HL-60 (cell line): ENCODE measurements at regions not wholly inside any gene's neighbourhood (a gene's known extent, or its start where the extent isn't known, plus 50 kb on each side); places are given as distances from the start of the nearest gene placed in this dataset.

Source experiments
- POLR2AphosphoS5 ChIP-seq: IDR thresholded peaks from 2 replicates; pipeline ENCODE4 v1.6.1; 2012; ENCODE audit warnings: low read depth
- TF ChIP-seq, protein P1 (sequence below): IDR thresholded peaks from one replicate; pipeline ENCODE4 v1.5.1; 2011; ENCODE audit warnings: low read length, control low read depth, inconsistent platforms; ENCODE audit not compliant: insufficient read depth

GRCh38 chr6:4302524-4302923 lies 167.1 kb upstream of the ECI2 start:
- TF ChIP-seq, protein P1, sequence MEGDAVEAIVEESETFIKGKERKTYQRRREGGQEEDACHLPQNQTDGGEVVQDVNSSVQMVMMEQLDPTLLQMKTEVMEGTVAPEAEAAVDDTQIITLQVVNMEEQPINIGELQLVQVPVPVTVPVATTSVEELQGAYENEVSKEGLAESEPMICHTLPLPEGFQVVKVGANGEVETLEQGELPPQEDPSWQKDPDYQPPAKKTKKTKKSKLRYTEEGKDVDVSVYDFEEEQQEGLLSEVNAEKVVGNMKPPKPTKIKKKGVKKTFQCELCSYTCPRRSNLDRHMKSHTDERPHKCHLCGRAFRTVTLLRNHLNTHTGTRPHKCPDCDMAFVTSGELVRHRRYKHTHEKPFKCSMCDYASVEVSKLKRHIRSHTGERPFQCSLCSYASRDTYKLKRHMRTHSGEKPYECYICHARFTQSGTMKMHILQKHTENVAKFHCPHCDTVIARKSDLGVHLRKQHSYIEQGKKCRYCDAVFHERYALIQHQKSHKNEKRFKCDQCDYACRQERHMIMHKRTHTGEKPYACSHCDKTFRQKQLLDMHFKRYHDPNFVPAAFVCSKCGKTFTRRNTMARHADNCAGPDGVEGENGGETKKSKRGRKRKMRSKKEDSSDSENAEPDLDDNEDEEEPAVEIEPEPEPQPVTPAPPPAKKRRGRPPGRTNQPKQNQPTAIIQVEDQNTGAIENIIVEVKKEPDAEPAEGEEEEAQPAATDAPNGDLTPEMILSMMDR, result no peak
- TF ChIP-seq POLR2AphosphoS5, result no peak
